ENCODE measurements at regions not wholly inside any gene's neighbourhood (a gene's known extent, or its start where the extent isn't known, plus 50 kb on each side); places are given as distances from the start of the nearest gene placed in this dataset.

- TF ChIP-seq, protein P1, sequence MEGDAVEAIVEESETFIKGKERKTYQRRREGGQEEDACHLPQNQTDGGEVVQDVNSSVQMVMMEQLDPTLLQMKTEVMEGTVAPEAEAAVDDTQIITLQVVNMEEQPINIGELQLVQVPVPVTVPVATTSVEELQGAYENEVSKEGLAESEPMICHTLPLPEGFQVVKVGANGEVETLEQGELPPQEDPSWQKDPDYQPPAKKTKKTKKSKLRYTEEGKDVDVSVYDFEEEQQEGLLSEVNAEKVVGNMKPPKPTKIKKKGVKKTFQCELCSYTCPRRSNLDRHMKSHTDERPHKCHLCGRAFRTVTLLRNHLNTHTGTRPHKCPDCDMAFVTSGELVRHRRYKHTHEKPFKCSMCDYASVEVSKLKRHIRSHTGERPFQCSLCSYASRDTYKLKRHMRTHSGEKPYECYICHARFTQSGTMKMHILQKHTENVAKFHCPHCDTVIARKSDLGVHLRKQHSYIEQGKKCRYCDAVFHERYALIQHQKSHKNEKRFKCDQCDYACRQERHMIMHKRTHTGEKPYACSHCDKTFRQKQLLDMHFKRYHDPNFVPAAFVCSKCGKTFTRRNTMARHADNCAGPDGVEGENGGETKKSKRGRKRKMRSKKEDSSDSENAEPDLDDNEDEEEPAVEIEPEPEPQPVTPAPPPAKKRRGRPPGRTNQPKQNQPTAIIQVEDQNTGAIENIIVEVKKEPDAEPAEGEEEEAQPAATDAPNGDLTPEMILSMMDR (optimal IDR thresholded peaks at IDR 0.05 in 1 of 3, IDR thresholded peaks at IDR 0.05 in 1 of 3, conservative IDR thresholded peaks at IDR 0.05 in 1 of 3; ENCODE audit: extremely low read depth in 1 of 3, insufficient read depth in 2 of 3, low read length in 3 of 3) = no peak
- TF ChIP-seq EZH2 (IDR thresholded peaks at IDR 0.05; ENCODE audit: low read length) = no peak
These were observed 149.8 kb downstream of the RBFOX3 start for GRCh38 chr17:79461041-79461440.

Data from keratinocyte (primary cell).